GM19351 (cell line): ENCODE measurements at regions not wholly inside any gene's neighbourhood (a gene's known extent, or its start where the extent isn't known, plus 50 kb on each side); places are given as distances from the start of the nearest gene placed in this dataset.

Experiments
- ATAC-seq: cut with Tn5 transposase; IDR thresholded peaks from one replicate; pipeline ENCODE4 v1.9.1; 2021; ENCODE audit warnings: mild to moderate bottlenecking, moderate library complexity; ENCODE audit not compliant: unreplicated experiment

DNA sequence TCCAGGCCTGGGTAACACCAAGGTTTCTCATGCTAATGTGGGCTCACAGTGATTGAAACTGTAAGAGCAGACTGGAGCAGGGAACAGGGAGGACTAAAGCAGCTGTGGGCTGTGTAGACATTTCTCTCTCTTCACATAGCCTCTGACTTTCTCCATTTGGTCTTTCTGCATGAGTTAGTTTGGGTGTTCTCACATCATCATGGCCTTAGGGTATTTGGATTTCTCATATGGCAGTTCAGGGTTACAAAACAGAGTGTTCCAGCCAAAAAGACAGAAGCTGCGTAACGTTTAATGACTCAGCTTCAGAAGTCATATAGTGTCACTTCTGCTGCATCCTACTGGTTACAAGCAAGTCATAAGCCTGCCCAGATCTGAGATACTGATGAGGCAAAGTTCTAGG, 52.0 kb upstream of the OSBPL8 start:
- ATAC-seq, result no peak

DNA sequence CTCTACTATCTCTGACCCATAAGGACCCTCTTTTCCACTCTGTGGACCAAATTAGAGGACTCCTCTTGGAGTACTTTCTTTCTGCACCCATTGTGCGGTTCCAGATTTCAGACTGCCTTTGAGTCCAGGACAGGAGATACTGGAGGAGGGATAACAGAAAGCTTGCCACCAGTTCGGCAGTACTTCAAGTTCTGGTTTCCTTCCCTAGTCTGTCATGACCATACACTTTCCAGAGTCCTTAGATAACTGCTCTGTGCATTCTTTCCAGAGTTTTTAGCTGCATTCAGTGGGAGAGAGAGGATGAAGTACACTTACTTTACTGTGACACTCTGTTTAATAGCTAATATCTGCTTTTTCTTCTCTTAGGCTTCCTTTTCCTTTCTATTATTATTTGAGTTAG, 54.8 kb upstream of the OSBPL8 start:
- ATAC-seq, result no peak

DNA sequence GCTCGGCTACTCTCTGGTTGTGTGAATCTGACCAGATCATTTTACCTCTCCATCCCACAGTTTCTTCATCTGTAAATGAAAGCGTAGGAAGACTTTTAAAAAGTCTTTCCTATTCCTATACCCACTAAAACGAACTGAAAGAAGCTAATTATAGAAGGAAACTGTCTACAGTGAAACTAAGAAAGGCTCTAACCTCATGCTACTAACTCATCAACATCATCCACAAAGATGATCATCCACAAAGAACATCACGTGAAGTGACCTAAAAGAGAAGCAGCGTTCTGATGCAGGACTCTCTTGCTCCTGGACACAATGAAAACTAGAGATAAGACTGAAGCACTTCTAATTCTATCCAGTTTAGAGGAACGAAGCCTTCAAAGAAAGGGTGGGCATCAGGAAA, 58.5 kb upstream of the OSBPL8 start:
- ATAC-seq, result peak; percentile 57

DNA sequence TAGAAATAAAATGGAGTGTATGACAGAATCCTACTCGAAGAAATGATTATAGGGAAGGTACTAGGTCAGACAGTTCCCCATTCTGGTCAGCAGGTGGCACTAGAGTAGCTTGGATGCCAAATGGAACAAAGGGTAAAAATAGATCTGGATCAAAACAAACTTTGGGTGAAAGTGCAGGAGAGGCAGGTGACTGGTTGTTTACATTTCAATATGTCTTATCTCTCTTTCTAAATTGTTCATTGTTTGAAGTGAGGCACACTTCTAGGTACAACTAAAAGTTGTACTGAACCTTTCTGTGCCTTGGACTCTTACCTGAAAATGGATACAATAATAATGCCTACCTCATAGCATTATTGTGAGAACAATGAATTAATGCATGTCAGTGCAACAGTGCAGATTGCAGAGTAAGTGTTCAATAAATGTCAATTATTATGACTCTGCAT, 62.0 kb upstream of the OSBPL8 start:
- peak; percentile 67 for ATAC-seq

DNA sequence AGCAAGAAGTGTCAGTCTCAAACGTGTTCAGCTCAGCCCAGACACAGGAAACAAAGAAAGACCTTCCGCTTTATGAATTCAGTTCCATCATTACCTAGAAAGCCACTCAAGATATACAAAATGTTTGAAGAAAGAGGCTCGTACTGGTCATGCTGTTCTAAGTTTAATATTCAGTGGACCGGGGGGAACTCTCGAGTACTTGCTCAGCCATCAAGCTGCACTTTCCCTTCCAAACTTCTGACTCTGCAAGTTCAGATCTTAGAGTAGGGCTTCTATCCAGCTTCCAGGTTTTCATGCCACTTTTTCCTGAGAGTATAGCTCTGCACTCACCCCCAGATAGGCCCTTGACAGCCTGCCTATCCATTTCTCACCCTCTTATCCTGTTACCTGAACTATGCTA, 62.8 kb upstream of the OSBPL8 start:
- no peak for ATAC-seq

DNA sequence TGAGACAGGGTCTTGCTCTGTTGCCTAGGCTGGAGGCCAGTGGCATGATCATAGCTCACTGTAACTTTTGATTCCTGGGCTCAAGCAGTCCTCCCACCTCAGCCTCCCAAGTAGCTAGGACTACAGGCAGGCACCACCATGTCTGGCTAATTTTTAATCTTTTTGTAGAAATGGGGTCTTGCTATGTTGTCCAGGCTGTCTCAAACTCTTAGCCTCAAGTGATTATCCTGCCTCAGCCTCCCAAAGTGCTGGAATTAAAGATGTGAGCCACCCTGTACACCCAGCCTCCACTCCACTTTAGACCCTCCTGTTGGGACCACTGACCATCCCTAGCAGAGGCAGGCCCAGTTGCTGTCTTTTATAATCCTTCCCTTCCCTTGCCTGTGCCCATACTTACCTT, 63.3 kb upstream of the OSBPL8 start:
- no peak for ATAC-seq

DNA sequence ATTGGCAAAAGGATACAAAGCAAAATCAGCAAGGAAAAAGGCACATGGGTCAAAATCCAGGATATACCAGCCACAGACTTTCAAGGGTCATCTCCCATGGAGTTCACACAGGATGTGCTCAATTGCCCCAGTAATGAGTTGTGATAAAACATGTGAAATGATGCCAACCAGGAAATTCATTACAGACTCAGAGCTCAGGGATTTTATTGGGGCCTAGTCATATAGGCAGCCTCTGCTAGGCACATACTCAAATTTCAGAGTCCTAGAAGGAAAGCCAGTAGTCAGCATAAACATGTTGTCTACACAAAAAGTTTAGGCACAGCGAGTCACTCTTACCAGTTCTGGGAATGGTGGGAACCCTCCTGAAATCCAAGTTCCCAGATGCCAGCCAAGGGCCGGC, 64.4 kb upstream of the OSBPL8 start:
- no peak for ATAC-seq

DNA sequence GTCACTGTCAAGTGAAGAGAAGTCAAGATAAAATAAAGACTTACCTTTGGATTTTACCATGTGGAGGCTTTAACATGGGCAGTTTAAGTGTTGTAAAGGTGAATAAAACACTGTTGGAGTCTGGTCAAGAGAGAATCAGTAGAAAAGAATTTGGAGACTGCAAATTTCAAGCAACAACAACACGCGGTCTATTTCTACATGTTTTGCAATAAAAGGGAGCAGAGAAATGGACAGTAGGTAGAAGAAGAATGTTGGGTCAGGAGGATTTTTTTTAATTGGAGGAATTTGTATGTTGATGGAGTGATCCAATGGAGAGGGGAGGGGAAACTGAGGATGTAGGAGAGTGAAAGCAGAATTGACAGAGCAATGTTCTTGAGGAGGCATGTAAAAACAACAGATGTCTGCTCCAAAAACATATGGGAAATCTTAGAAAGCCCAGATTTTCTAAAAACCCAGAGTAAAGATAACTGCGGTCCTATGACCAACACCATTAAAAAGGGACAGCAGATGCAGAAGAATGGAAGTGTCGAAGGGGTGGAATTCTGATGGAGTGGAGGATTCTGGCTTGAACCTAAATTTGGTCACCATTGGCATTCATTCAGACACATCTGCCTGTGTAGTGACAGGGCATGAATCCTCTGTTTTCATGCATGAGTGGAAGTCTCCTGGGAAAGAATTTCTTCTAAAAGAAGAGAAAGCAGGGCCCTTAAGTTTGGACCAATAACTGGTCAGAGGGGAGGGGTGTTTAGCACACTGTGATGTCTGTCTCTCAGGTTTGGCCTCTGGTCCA, 68.0 kb upstream of the OSBPL8 start:
- ATAC-seq, result no peak

DNA sequence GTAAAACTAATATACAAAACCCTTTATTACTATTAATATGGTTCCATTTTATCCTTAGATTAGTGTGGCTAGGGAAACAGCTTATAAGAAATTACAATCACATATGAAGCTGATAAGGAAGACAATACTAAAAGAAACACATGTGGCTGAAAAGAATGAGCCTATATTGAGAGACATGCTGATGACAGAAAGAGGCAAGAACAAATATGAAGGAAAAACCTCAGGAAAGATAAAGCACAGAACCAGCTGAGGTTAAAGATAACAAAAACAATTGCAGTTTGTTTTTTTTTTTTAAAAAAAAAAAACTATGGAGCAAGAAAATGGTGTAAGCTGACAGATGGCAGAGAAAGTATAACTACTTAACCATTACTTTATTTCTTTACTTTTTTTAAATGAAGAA, 69.2 kb upstream of the OSBPL8 start:
- ATAC-seq, result no peak

DNA sequence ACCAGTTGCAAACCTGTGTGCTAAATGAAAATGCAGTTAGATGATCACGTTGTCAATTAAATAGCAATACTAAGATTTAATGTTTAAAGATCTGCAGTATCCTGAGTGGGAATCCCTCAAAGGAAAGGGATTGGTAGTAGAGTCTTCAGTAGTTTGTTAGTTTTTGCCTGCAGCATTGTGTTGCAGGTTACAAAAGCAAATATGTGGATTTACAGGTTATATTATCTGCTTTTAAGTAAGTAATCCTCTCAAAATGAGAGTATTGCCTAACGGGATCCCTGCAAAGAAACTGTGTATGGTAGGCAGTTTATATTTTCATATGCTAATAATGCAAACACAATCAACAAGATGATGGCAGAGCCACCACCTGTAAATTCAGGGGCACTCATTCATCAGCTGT, 72.2 kb upstream of the OSBPL8 start:
- no peak for ATAC-seq

DNA sequence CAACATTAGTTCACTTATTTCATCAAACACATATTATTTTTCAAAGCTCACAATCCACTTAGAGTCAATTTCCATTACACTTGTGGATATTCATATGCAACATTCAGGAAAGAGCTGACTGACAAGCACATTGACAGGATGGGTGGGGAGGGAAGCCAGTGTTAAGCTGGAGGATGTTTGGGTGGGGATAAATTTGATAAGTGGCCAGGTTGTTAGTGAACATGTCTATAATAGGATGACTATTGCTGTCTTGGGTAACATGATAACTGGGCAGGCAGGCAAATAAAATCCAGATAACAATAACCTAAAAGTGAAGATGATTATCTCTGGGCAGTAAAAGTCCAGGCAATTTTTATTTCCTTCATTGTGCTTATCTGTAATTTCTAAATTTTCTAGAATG, 73.8 kb upstream of the OSBPL8 start:
- no peak for ATAC-seq

DNA sequence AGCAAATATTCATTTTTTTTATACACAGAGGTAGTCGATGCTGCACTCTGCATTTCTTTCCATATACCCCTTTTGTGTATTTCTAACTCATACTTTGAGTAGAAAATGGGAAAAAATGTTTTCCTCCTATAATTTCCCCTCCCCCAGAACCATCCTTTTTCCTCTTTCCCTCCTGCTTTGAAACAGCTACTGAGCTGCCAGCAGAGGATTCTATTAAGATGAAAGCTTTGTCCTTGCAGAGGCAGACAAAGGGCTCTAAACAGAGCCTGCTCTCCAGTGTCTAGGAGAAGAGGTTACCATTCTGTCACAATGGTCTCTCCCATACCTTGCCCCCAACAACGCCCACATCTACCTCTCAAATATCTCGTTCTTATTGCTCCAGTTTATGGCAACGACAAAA, 74.6 kb upstream of the OSBPL8 start:
- ATAC-seq, result no peak

DNA sequence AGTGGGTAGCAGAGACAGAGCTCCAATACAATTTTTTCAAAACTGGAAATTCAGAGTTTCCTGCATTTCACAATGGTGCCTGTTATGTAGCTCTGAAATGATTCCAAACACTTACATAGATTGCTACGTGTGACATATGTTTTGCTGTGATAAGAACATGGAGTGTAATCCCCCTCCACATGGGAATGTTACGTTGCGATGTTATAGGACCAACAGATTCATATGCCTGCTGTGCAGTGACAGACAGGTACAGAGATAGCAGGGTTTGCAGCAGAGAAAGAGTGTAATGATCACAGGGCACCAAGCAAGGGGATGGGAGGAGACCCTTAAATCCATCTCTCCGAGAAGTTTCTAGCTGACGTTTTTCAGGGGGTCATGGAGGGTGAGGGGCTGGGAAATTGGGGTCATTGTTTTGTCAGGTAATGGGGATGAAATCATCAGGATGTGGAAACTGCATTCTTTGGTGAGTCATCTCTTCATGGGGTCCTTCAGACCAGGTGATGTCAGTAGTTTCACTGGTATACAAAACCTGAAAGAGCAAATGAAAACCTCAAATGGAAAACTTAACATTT, 76.6 kb upstream of the OSBPL8 start:
- peak; percentile 56 for ATAC-seq

DNA sequence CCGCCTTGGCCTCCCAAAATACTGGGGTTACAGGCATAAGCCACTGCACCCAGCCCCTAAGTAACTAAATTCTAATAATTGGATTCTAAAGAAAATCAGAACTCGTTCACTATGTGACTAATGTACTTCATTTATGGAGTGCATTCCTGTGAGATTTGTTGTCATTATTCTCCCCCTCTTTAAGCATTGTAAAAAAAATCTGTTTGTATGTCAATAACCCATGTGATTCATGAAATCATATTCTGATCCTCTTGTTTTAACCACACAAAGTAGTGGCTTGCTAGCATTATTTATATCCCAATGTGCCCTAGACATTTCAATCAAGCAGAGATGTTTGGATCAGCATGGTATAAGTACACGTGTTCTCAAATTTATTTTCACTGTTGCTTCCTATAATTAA, 78.2 kb upstream of the OSBPL8 start:
- no peak for ATAC-seq

DNA sequence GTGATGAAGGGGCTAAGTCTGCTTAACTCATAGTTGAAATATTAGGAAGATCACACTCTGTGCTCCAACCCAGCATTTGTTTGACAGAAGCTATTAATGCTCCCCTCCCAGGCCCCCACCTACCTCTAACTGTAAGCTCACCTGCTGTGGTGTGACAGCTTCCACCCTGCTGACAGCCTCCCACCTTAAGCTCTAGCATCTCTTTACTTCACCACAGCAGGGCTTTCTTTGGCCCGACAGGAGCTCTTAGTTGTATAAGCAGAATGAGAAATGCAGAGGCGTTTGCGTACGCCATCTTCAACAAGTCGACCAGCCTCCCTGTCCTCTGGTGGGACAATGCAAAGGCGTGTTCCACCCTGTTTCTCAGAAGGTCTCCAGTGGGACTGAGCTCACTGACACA, 80.1 kb upstream of the OSBPL8 start:
- ATAC-seq, result no peak

DNA sequence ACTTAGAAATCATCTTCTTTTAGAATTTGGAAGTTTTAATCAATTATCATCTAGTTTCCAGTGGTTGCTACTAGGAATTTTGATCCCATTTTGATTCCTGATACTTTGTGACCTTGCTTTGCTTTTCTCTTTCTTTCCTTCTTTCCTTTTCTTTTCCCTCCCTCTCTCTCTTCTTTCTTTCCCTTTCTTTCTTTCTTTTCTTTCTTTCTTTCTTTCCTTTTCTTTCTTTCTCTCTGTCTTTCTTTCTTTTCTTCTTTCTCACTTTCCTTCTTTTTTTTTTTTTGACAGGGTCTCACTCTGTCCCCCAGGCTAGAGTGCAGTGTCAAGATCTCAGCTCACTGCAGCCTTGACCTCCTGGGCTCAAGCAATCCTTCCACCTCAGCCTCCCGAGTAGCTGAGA, 81.5 kb upstream of the OSBPL8 start:
- no peak for ATAC-seq

DNA sequence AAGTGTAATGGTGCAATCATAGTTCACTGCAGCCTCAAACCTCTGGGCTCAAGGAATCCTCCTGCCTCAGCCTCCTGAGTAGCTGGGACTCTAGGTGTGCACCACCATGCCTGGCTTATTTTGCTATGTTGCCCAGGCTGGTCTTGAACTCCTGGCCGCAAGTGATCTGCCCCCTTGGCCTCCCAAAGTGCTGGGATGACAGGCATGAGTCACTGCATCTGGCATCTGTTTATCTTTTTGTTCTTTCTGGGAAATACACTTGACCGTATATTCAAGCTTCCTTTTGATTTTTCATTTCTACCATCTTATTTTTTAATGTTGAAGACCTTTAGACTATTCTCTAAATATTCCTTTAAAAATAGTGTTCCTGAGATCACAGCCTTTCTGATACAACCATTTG, 82.4 kb upstream of the OSBPL8 start:
- no peak for ATAC-seq

DNA sequence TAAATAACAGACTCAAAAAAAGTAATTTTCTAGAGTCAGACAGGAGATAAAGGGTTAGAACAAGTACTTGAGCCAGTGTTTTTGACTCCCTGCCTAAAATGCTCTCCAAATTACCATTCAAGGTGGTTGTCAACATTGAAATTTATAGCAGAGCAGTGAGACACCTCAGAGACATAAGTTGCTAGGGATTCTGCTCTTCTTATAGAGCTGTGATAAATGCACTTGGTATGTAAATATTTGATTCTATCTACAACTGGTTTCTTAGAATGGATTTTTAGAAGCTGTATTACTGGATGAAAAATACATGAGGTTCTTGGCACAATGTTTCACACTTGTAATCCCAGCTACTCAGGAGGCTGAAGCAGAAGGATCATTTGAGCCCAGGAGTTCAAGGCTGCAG, 83.9 kb upstream of the OSBPL8 start:
- no peak for ATAC-seq

DNA sequence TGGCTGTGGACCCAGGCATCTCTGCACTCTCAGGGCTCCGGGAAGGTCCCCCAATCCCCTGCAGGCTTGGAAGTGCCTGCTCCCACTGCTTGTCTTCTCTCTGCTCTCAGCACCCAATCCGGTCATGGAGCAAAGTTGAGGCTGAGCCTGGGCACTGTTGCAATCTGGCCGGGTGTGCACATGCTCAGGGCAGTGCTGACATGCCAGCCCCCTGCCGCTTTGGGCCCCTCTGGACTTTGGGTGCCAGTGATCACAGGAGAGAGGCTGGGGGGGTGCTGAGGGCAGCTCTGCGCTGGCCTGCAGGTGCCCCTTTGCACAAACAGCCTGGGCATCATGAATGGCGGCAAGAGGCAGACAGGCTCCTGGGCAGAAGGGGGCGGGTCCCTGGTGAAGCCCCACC, 85.4 kb upstream of the OSBPL8 start:
- no peak for ATAC-seq

DNA sequence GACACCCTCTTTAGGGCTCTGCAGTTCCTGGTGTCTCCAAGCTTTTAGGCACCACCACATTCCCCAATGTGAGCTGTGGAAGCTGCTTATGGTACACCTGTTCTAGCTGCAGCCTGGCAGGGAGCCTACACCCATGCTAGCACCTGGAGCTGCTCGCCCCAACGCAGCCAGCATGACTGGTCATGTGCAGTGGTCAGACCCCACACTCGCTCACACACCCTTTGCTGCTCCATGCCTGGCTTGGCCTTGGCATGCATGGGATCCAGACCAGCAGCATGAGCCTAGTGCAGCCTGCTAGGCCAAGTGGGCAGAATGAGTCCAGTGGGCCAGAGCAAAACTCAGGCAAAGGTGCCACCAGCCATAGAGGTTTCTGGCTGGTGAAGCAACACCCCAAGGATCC, 86.4 kb upstream of the OSBPL8 start:
- no peak for ATAC-seq

DNA sequence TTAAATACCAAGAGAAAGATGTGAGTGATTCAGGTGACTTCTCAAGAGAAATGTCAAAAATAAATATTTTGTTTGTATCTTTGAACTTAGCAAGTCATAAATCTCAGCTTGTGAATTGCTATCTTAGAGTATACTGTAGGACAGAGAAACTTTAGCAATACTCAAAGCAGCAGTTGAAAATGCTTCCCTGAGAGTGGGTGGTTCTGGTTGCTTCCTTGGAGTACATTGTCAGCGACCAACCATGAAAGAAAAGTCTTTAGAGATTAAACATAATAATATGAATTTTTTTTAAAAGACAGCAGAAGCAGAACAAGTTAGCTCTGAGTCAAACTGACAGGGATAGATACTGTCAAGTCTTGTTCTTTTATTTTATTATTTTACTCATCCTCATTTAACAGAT, 86.8 kb upstream of the OSBPL8 start:
- ATAC-seq, result no peak

DNA sequence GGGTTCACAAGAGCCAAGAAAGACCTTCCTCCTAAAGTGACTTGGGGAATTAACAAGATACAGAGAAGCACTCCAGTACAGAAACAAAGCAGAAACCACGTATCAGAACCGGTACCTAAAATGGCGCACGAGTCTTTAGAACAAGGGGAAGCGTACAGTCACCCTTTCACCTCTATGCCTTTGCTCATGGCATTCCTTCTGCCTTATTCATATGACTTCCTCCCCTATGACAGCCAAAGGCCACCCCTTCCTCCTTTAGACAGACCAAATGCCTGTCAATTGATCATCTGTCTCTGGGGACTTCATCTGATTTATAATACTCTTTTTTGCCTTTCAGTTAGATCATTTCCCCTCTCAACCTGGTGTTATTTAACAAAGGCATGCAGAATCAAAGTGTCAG, 89.5 kb upstream of the OSBPL8 start:
- ATAC-seq, result no peak

DNA sequence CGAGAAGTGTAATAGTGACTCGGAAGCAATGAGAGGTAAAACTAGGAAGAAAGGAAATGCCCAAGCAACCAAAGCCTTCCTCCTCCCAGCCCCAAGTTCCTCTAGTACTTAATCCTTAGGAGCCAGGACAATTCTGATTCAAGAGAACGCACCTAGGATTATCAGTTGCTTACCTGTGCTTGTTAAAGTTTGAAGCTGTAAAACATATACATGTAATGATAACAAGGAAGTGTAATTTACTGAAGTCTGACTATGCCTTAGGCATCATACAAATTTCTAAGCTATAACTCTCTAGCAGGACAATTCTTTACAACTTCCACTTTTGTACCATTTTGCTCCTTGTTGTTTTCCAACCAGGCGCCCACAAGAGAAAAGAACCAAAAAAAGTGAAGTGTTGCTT, 92.8 kb upstream of the OSBPL8 start:
- ATAC-seq, result no peak
